Upper lobe of right lung (tissue), 1 donor: ENCODE measurements at regions not wholly inside any gene's neighbourhood (a gene's known extent, or its start where the extent isn't known, plus 50 kb on each side); places are given as distances from the start of the nearest gene placed in this dataset.

Experiments
- ATAC-seq: fragments of 200-7000 bp; cut with Tn5 transposase; one replicate; pipeline ENCODE4 v1.9.1; 2020; ENCODE audit warnings: mild to moderate bottlenecking, moderate library complexity
- DNase-seq: peaks from one replicate; pipeline ENCODE4 v3.0.0-alpha.2; 2020
- H3K27ac ChIP-seq: fragments of 200-600 bp; one replicate; pipeline ENCODE4 v1.8.0; 2022
- H3K27me3 ChIP-seq: fragments of 200-600 bp; one replicate; pipeline ENCODE4 v1.8.0; 2022; ENCODE audit warnings: mild to moderate bottlenecking
- H3K36me3 ChIP-seq: fragments of 200-600 bp; one replicate; pipeline ENCODE4 v1.8.0; 2022
- H3K4me1 ChIP-seq: fragments of 200-600 bp; one replicate; pipeline ENCODE4 v1.8.0; 2022
- H3K4me3 ChIP-seq: fragments of 200-600 bp; one replicate; pipeline ENCODE4 v1.8.0; 2022; ENCODE audit warnings: mild to moderate bottlenecking
- H3K9me3 ChIP-seq: fragments of 200-600 bp; one replicate; pipeline ENCODE4 v1.8.0; 2022
- intact Hi-C: fragments of 100-400 bp; cut with DNase I; formaldehyde crosslinking; loops from one replicate; pipeline ENCODE4 v1.11.0; 2022
- TF ChIP-seq, protein P1 (sequence below): fragments of 200-600 bp; IDR thresholded peaks from one replicate; pipeline ENCODE4 v1.8.0; 2022; ENCODE audit warnings: antibody characterized with exemption
- donor health status: DM: no; HTN: yes; CAD: no; lungs with severe emphysema.

GRCh38 chr5:73382401-73382740 lies 66.2 kb downstream of the FOXD1 start:
- no peak for DNase-seq
- Histone ChIP-seq H3K36me3 (no peaks in the 10 kb centered on the region), H3K4me3 (no peak overlapping the region), H3K9me3 (no peaks in the 10 kb centered on the region), H3K4me1 (peaks cover 9% of the 10 kb centered on the region), H3K27me3 (peaks cover 91% of the 10 kb centered on the region), H3K27ac (no peak overlapping the region)
- intact Hi-C loops: no loop called here
- TF ChIP-seq, protein P1, sequence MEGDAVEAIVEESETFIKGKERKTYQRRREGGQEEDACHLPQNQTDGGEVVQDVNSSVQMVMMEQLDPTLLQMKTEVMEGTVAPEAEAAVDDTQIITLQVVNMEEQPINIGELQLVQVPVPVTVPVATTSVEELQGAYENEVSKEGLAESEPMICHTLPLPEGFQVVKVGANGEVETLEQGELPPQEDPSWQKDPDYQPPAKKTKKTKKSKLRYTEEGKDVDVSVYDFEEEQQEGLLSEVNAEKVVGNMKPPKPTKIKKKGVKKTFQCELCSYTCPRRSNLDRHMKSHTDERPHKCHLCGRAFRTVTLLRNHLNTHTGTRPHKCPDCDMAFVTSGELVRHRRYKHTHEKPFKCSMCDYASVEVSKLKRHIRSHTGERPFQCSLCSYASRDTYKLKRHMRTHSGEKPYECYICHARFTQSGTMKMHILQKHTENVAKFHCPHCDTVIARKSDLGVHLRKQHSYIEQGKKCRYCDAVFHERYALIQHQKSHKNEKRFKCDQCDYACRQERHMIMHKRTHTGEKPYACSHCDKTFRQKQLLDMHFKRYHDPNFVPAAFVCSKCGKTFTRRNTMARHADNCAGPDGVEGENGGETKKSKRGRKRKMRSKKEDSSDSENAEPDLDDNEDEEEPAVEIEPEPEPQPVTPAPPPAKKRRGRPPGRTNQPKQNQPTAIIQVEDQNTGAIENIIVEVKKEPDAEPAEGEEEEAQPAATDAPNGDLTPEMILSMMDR: no peak
- no peak for ATAC-seq

GRCh38 chr5:73381590-73382400 lies 66.8 kb downstream of the FOXD1 start:
- ATAC-seq: peak; percentile 41
- H3K9me3 ChIP-seq: no peaks in the 10 kb centered on the region
- peak overlapping the region; percentile 4 for H3K4me3 ChIP-seq

DNA sequence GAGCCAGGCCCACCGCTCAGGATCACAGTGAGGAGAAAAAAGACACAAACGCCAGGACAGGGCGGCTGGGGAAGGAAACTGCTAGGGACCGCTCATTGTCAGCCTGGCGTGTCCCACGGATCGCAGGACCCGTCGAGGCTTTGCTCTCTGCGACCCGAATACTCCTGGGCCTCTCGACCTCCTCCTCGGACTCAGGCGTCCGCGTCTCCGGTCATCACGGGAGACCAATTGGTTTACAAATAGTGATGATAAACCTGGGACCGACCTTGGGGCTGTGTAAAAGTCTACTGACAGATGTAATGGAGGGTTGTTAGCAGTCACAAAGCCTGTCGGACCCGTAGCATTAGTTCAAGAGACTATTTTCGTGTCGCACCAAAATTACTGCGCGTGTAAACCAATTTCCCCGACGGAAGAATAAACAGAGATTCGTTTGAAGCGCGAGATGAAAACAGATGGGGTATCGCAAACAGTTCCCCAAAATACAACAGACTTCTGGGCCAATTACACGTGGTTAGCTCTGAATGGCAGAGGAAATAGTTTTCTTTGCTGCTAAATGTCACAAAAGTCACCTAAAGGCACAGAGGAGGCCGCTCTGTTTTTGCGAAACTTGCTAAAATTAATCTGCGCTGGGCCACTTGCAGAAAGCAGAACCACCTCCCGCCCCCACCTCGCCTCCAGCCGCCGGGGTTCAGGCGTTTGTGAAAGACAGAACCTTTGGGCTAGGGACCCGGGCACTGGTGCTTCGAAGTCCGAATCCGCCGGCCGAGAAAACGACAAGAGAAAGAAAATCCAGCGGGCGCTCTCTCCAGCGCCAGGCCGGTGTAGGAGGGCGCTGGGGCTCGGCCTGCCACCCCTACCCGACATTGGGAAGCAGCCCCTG lies 67.6 kb downstream of the FOXD1 start:
- ATAC-seq: peak; percentile 15
- intact Hi-C loops: no loop called here
- Histone ChIP-seq H3K4me1 (peaks cover 9% of the 10 kb centered on the region), H3K27ac (no peak overlapping the region), H3K4me3 (no peak overlapping the region), H3K27me3 (peaks cover 95% of the 10 kb centered on the region), H3K9me3 (no peaks in the 10 kb centered on the region), H3K36me3 (no peaks in the 10 kb centered on the region)
- peak; percentile 63 for DNase-seq
- TF ChIP-seq, protein P1: no peak

More at GRCh38 chr5:73381590-73382400, 66.8 kb downstream of the FOXD1 start:
- H3K27ac ChIP-seq: no peak overlapping the region
- H3K27me3 ChIP-seq: peaks cover 94% of the 10 kb centered on the region
- H3K4me1 ChIP-seq: peaks cover 9% of the 10 kb centered on the region
- DNase-seq: no peak
- H3K36me3 ChIP-seq: no peaks in the 10 kb centered on the region
- intact Hi-C loops: no loop called here
- TF ChIP-seq, protein P1: no peak

- DNase-seq: no peak
- peaks cover 88% of the 10 kb centered on the region for H3K27me3 ChIP-seq
- no peak overlapping the region for H3K4me3 ChIP-seq
- no peak overlapping the region for H3K27ac ChIP-seq
- TF ChIP-seq, protein P1: no peak
- H3K4me1 ChIP-seq: peaks cover 9% of the 10 kb centered on the region
- intact Hi-C loops: no loop called here
- ATAC-seq: no peak
- no peaks in the 10 kb centered on the region for H3K36me3 ChIP-seq
- H3K9me3 ChIP-seq: no peaks in the 10 kb centered on the region
These were observed 68.5 kb downstream of the FOXD1 start for GRCh38 chr5:73380041-73380440.

DNA sequence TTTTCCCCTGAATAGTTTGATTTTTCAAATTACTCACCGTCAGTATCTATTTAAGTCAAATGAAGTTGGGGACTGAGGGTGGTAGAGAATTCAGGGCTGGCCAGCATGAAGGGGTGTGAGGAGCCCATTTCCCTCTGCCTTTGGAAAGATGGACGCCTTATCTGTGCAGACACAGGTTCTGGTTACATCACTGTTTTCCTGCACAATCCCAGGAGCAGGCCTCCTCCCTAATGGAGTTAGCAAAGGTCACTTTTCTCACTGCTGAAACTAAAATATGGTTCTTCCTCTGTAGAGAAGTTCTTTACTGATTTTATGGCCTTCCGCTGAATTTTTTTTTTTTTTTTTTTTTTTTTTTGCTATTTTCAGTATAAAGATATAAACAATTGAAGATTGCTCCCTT lies 69.1 kb downstream of the FOXD1 start:
- ATAC-seq: no peak

More for the DNA sequence above, 69.1 kb downstream of the FOXD1 start:
- Histone ChIP-seq H3K36me3 (no peaks in the 10 kb centered on the region), H3K27ac (no peak overlapping the region), H3K4me3 (no peak overlapping the region), H3K9me3 (no peaks in the 10 kb centered on the region), H3K4me1 (peaks cover 9% of the 10 kb centered on the region), H3K27me3 (peaks cover 82% of the 10 kb centered on the region)
- intact Hi-C loops: no loop called here
- DNase-seq: no peak
- TF ChIP-seq, protein P1: no peak
